Urothelium cell line (cell line): ENCODE measurements at regions not wholly inside any gene's neighbourhood (a gene's known extent, or its start where the extent isn't known, plus 50 kb on each side); places are given as distances from the start of the nearest gene placed in this dataset.

Experiments
- DNase-seq: peaks from one replicate; pipeline ENCODE4 v3.0.0; 2011; ENCODE audit warnings: low spot score, mixed read lengths
- FAIRE-seq: peaks from 2 replicates; lab custom pipeline; 2011; peaks lifted over from hg19 to GRCh38; lab: Jason Lieb, UNC

DNA sequence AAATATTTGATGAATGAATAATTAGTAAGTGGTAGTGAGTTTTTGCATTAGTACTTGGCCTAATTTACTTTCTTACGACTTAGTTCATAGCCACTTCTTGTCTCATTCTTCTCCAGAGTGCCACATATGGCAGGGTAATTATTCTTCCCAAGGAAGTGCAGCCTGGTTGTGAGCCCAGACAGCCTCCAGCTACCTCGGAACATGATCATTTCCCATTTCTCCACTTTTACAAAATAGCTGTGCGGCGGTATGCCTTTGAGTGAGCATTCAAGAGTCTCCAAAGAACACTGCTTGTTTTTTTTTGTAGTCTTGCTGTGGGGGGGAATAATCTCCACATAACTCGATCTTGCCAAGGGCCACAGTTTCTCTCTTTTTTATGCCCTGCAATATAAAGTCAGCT, 765.0 kb downstream of the HDGFL1 start:
- FAIRE-seq: no peak
- no peak for DNase-seq

DNA sequence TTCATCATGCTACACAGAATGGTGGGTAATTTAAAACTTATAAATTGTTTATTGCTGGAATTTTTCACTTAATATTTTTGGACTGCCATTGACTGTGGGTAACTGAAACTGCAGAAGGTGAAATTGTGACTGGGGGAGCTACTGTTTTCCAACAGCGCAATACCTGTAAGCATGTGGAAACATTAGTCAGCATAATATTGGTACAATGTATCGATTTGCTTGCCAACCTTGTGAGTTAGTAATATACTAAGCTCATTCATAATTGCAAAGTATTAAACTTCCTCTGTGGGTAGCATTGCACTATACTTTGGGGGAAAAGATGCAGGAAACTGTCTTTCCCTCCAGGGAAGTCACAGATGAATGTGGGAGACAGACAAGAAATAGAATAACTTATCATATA, 766.5 kb downstream of the HDGFL1 start:
- FAIRE-seq: no peak
- DNase-seq: no peak

DNA sequence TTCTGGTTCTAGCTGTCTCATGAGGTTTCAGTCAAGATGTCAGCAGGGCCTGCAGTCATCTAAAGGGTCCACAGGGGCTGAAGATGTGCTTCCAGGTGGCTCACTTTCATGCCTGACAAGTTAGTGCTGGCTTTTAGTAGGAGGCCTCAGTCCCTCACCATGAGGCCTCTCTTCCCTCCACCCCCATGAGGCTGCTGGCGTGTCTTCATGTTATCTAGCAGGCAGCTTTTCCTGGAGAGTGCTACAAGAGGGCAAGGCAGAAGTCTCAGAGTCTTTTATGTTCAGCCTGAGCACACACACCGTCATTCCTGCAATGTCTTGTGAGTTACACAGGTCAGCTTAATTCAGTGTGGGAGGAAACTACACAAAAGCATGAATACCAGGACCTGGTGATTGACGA, 769.9 kb downstream of the HDGFL1 start:
- FAIRE-seq (no peak), DNase-seq (no peak)

DNA sequence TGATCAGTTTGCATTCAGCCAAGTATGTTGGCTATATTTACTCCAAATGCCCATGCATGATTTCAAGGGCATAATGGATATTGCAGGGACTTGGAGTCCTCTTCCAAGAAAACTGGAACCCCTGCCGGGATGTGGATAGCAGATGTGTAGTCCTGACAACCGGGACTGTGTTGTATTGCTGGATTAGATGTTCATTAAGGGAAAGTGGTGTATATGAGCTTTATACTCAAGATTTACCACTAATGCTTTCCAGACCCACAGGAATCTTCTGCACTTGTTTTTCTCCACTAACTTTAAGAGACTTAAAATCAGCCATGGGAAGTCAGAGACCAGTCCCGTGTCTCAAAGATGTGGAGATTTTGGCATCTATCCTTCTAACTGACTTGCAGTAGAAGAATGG, 770.9 kb downstream of the HDGFL1 start:
- DNase-seq (no peak), FAIRE-seq (no peak)

DNA sequence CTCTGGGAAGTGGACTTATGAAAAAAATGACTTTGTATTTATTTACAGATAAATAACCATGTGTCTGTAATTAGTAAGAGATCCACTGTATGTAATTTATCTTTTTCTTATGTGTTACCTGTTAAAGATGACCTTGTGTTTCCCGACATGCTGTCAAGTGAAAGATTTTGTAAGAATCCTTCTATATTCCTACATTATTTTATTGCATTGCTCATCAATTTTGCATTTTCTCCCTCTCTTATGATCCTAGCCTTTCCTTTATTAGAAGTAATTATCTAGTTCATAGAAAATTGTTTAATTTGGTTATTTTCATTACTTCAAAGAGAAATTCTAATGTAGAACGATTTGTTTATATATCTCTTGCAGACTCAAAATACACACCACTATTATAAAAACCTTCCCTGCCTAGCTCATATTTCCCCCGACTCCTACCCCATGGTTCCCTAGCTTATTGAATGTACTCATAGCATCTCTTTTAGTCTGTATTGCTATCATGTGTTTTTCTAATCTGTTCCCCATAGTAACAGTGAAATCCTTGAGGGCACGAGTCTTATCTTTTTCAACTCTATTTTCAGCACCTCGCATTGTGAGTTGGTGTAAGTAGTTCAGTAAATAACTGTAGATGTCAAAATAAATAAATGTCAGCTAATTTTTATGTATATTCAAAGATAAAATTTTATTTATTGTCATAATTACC, 774.4 kb downstream of the HDGFL1 start:
- FAIRE-seq (no peak), DNase-seq (no peak)

DNA sequence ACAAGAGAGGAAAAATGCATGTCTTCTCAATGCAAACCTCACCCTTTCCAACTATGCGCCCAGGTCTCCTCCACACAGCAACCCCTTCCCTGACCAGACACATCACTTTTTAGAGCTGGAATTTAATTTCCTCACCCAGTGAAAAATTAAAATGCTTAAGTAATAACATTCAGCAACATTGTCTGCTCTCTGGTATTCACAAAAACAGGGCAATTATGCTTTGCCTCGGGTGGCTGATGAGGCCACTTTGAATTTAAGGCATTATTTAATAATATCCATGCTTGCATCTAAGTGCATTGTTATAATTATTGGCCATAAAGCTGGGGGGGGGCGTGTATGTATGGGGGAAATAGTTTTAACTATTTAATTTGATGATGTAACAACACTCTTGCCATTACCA, 777.8 kb upstream of the NRSN1 start:
- FAIRE-seq (no peak), DNase-seq (no peak)

DNA sequence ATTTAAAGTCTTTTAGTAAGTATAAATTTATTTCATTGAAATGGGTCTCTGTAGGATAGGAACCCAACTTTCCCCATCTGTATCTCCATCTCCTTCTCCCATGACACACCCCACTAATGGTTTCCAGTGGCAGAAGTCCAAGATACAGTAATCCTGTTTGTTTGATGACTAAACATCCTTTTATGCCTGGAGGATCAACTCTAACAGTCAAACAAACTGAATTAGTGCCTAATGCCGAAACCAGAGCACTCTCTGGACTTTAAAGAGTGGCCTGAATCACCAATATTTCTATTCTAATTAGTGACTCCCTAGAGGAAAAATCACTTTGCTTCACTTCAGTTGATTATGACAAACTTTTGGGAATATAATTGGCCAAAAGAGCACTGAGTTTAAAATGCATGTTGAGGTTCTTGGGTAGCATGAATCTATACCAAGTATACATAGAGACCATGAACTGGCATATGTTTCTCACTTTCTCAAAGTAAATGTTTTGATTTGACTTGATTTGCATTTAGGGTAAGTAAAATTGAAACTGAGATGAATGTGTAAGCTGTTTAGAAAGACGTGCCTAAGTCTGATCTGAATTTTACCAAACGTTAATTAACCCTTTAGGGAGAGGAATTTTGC, 776.4 kb upstream of the NRSN1 start:
- FAIRE-seq: no peak
- DNase-seq: peak; percentile 31

DNA sequence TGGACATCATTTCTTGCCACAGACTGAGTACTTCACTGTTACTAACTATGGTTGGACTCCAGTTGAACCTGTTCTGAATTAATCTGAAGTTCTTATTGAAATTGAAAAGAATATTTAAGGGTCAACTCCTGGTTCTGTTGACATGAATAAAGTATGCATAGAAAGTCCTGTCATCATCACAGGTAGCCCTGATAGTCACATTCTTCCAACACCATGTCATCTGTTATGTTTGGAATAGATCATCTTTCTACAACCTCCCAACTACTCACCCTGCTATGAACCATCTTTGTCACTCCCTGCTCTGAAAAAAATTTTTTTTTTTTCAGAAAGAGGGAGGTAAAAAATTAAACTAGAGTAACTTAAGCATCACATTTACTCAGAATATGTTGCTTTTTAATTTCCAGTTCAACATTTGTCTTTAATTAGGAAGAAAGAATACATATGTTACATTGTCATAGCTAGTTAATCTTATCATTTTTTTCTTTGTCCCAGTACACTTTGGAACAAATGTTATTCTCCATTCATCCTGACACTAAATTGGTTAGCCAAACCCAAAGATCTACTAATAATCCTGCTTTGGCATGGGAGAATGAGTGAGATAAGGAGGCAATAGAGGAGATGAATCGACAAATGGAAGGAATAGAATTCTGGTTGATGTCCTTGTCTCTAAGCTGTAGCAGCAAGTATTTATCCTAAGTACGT, 775.1 kb upstream of the NRSN1 start:
- DNase-seq (no peak), FAIRE-seq (no peak)

DNA sequence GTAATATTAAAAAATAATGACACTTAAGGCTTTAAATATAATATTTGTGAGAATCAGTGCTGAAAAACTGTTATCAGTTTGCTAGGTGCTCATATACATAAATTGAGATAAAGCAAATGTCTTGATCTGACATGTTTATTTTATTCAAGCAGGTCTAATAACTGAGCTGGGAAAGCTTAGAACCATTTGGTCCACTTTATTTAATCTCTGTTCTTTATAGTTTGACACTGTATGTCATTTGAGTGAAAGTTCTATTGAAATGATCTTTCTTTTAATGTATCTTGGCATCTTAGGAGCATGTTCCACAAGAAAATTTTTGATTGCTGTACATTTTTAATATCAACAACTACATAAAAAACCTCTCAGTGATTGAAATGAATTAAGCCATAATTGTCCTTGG, 772.0 kb upstream of the NRSN1 start:
- FAIRE-seq (no peak), DNase-seq (no peak)

DNA sequence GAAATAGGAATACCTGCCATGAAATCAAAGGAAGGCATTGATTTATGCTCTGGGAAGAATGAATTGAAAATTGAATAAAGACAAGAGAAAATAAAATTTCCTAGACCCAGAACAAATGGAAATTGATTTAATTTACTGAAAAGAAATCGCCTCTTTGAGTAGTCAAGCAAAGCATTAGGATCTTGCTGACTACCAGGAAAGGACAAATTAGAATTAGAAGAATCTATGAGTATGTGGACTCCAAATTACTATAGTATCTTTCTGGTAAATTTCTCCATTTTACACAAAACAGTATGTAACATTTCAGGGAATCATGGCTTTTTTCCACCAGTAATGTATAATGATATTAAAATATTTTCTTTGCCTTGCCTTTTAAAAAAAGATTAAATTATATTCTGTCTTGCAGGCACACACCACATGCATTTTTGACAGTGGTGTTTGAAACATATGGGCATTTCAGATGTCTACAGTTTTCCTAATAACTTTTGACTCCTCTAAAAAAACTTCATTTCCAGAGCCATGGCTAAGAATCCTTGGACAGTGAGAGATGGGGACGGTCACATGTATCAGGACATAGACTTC, 768.7 kb upstream of the NRSN1 start:
- FAIRE-seq: no peak
- DNase-seq: no peak

DNA sequence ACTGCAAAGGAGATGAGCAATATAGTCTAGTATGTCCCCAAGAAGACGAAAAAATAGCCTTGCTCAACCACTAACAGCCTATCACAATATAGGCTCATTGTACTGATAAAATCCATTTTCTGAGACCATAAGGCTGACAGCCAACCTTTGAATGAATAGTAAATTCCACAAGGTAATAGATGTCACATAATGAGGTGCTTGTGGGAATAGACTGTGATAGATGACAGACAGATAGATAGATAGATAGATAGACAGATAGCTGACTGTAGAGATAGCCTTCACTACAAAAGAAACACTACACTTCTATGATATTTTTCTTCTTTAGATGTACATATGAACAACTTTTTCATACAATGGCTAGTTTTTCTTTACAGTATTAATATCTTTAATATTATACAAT, 760.3 kb upstream of the NRSN1 start:
- FAIRE-seq: no peak

DNA sequence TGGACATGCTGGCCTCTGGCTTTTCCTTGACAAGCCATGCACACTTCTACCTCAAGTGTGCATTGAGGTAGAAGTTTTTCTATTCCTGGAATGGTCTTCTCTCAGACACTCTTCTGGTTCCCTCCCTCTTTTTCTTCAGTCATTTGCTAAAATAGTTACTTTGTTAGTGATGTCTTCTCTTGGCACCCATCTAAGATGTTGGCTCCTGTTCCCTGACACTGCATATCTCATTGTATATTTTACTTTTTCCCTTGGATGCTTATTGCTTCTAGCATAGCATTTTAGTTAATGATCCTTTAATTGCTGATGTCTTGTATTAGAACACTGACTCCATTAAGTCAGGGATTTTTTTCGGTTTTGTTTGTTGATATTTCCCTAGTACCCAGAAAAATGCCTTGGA, 758.7 kb upstream of the NRSN1 start:
- DNase-seq (no peak), FAIRE-seq (no peak)

More for the DNA sequence above, 760.3 kb upstream of the NRSN1 start:
- DNase-seq: no peak

DNA sequence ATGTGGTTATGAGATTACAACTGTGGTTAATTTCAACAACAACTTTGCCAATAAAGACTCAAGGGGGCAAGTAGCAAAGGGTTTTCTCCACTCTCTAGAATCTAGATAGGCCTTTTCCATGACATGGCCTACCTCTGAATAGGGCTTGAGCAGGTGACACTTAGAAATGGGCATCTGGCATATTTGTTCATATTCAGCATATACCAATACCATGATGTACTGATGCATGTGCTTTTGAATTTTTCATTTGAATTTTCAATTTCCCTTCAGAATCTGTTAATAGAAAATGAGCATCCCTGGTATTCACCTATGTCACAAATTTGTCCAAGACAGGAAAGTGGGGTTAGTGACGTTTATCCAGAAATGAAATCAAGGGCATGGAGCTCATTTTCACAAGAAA, 757.5 kb upstream of the NRSN1 start:
- FAIRE-seq (no peak), DNase-seq (no peak)

DNA sequence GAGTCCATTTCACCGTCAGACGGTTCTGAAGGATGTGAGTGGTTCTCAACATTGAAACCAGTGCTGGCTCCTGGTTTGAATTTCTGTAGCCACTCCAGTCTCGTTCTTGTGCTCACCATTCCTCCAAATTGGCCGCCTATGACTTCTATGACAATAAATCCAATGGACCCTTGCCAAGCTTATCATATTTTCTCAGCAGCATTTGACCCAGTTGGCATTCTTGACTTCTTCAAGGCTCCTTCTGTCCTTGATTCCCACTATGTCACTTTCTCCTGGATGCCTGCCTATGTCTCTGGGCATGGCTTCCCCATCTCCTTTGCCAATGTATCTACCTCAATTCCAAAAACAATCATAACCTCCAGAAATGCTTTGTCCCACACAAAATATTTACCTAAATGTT, 756.0 kb upstream of the NRSN1 start:
- no peak for DNase-seq
- FAIRE-seq: no peak

DNA sequence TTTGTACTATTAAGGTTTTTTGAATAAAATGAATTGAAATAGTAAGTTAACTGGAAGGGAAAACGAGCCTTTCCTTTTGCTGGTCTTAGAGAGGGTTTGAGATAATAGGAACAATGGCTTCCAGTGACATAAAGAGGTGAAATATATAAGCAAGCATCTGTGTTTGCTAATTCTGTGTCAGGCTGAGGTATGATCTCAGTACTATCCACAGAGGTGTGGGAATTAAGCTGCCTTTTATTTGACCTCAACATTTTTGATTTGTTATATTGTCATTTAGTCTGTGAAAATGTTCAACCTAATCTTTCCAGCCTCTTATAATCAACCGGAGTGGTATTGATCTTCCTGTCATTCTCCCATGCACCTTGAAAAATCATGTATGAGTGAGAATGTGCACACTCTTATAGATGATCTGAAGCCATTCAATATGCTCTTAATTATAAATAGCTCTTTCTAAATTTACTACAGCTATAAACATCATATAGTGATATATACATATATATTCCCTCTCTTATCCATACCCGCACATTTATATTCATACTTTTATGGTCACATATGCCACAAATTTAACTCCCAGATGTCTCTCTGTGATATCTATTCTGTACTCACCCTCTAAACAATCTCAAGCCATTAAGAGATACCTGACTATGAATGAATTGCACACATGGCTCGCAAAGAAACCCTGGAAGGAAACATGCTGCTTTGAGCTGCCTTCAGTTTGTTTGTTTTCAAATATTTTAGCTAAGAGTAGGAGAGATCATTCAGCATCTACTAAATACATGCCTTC, 754.7 kb upstream of the NRSN1 start:
- DNase-seq: no peak
- no peak for FAIRE-seq

DNA sequence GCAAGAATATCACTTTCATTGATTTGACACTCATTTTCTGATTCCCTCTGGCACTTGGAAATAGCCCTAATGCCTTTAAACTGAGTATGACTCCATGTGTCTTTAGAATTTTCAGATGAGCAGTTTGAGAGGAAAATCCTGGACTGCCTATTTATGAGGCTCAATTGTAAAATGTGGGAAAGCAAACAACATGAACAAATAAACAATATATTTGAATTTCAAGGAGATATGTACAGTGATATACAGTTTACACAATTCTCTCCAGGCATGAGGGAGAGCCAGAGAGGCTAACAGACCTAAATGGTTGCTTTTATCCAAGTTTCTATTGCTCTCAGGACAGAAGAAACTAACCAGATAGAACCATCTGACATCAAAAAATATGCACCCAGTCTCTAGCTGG, 748.2 kb upstream of the NRSN1 start:
- no peak for FAIRE-seq
- DNase-seq: no peak

DNA sequence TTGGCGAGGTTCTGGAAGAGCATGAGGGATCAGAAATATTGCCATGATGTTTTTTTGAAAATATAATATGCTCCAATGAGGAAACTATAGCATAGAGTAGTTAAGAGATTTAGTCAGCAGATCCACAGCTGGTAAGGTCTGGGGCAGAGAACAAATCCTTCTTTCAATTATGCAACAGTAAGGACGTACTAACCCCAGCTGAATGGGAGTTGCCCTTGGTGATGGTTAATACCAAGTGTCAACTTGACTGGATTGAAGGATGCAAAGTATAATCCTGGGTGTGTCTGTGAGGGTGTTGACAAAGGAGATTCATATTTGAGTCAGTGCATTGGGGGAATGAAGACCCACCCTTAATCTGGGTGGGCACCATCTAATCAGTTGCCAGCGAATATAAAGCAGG, 745.5 kb upstream of the NRSN1 start:
- no peak for FAIRE-seq
- no peak for DNase-seq

DNA sequence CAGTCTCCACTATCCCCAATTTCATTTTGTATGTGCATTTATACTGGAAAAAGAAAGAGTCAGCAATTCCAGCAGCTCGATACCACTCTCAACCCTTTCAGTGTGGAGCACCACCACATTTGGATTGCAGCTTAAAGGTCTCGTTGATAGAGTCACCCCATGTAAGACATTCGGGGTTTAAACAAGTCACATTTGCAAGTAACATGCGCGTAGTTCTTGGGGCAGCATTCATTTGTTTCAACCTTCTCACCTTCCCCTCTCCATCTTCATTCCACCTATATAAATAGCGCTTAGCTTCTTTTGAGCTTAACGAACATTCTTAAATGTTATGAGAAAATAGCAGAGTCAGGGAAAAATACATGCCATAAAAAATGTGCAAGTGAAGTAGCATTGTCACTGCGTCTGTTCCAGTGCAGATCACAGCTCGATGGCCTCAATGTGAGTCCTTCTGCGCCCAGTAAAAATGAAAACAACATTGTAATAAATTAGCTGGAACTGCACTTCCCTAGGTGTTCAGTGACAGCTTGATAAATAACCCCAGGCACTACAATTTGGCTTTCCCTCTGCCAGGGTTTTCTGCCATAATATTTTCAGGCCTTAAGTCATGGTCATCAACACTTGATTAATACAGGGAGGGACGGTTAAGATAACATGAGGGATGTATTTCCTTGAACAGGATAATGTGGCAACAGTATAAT, 737.8 kb upstream of the NRSN1 start:
- no peak for DNase-seq
- FAIRE-seq: no peak

DNA sequence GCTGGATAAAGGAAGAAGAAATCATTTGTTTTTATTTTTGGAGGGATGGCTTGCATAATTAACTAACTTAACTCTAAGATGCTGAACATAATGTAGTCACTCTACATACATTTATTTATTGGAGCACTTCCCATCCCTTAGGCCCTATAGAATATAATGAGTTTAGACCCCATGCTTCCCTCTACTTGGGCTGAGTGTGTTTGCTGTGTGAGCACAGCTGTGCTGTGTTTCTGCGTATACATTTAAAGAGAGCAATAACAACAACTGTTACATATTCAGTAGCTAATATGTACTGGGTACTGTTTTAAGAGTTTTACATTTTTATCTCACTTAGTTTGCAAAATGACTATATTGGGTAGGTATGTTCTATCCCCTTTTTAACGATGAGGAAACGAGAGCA, 736.6 kb upstream of the NRSN1 start:
- FAIRE-seq: no peak
- no peak for DNase-seq

DNA sequence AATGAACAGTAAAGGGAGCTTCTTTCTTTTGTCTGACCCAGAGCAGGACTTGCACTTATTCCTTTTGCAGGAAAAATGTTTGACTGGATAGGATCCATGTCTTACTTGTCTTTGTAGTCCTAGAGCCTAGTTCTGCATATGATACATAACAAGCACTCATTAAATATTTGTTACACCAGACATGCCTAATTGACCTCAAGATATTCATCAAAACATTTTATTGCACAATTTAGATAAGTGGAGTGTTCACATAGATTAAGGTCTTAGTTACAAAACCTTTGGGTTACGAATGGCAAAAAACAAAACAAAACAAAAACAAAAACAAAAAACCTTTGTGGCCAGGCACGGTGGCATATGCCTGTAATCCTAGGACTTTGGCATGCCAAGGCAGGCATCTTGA, 735.8 kb upstream of the NRSN1 start:
- DNase-seq: no peak
- FAIRE-seq: no peak

DNA sequence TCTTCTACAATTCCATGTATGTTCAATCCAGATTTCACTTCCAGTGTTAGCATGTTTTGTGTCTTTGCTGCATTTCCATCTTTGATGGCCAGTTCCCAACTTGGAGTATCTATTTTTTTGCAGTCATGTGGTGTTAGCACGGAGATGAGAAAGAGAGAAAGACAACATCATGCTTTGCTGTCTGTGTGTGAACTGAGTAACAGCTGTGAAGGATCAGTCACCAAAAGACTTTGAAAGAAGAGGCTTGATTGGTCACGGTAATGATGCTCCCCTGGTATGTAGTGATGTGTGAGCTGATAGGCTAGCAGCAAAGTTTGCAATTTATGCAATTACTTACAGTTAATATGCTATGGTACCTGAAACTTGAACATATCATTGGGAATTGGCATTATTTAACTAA, 731.3 kb upstream of the NRSN1 start:
- no peak for FAIRE-seq
- DNase-seq: no peak
